Liver (tissue), 8 donors: ENCODE measurements at regions not wholly inside any gene's neighbourhood (a gene's known extent, or its start where the extent isn't known, plus 50 kb on each side); places are given as distances from the start of the nearest gene placed in this dataset.

ENCODE experiments used
- DNase-seq: peaks from one replicate; pipeline ENCODE4 v3.0.0-alpha.2; 2017; ENCODE audit warnings: low spot score
- H3K27ac ChIP-seq, 2 donors: one replicate each; pipeline ENCODE4 v1.7.0; 2013; ENCODE audit warnings: inconsistent platforms in 2 of 2, low read length in 2 of 2, control low read depth in 1 of 2, low read depth in 1 of 2, mild to moderate bottlenecking in 1 of 2
- H3K27me3 ChIP-seq, 4 donors: one replicate each; pipeline versions ENCODE4 v1.6.1 to v1.7.0; 2013; ENCODE audit warnings: low read length in 3 of 4, inconsistent platforms in 1 of 4, mild to moderate bottlenecking in 1 of 4, moderate library complexity in 1 of 4; ENCODE audit not compliant: control insufficient read depth in 4 of 4, insufficient read depth in 4 of 4
- H3K36me3 ChIP-seq, 4 donors: one replicate each; pipeline versions ENCODE4 v1.6.1 to v1.7.0; 2013; ENCODE audit warnings: low read length in 3 of 4, mild to moderate bottlenecking in 3 of 4, low read depth in 1 of 4, moderate library complexity in 1 of 4; ENCODE audit not compliant: control insufficient read depth in 4 of 4, insufficient read depth in 3 of 4
- H3K4me1 ChIP-seq, 4 donors: one replicate each; pipeline versions ENCODE4 v1.6.1 to v1.7.0; 2013; ENCODE audit warnings: low read length in 3 of 4, mild to moderate bottlenecking in 3 of 4, moderate library complexity in 1 of 4; ENCODE audit not compliant: control insufficient read depth in 4 of 4, insufficient read depth in 4 of 4
- H3K4me3 ChIP-seq, 3 donors: one replicate each; pipeline versions ENCODE4 v1.6.1 to v1.7.0; 2013; ENCODE audit warnings: low read length in 3 of 3, control low read depth in 1 of 3, low read depth in 1 of 3, mild to moderate bottlenecking in 1 of 3
- H3K9ac ChIP-seq, 2 donors: one replicate each; pipeline ENCODE4 v1.7.0; 2013; ENCODE audit warnings: low read length in 2 of 2, mild to moderate bottlenecking in 2 of 2, moderate library complexity in 2 of 2, control low read depth in 1 of 2, low read depth in 1 of 2
- H3K9me3 ChIP-seq, 4 donors: one replicate each; pipeline versions ENCODE4 v1.6.1 to v1.7.0; 2013; ENCODE audit warnings: low read length in 3 of 4; ENCODE audit not compliant: control insufficient read depth in 4 of 4
- CTCF ChIP-seq: fragments of 150-350 bp; IDR thresholded peaks from 2 replicates; pipeline ENCODE4 v1.5.1; 2017; ENCODE audit warnings: improper control_type of control experiment, low read depth, low read length; ENCODE audit not compliant: missing input control
- EGR1 ChIP-seq, 2 donors: IDR thresholded peaks; 2 replicates each; pipeline ENCODE4 v1.6.1; 2016 to 2018; ENCODE audit warnings: antibody characterized with exemption in 2 of 2, low read depth in 2 of 2
- FOXA1 ChIP-seq: IDR thresholded peaks from 2 replicates; pipeline ENCODE4 v1.6.1; 2016; ENCODE audit warnings: antibody characterized with exemption
- FOXA2 ChIP-seq: IDR thresholded peaks from 2 replicates; pipeline ENCODE4 v1.6.1; 2016; ENCODE audit warnings: antibody characterized with exemption
- GABPA ChIP-seq, 2 donors: IDR thresholded peaks in 1 of 2; conservative IDR thresholded peaks in 1 of 2; 2 replicates each; pipeline ENCODE4 v1.6.1; 2016; ENCODE audit warnings: antibody characterized with exemption in 2 of 2, mild to moderate bottlenecking in 1 of 2, moderate library complexity in 1 of 2
- HNF4A ChIP-seq, 2 donors: conservative IDR thresholded peaks; 2 replicates each; pipeline ENCODE4 v1.6.1; 2016; ENCODE audit warnings: antibody characterized with exemption in 2 of 2, mild to moderate bottlenecking in 2 of 2
- HNF4G ChIP-seq: IDR thresholded peaks from 2 replicates; pipeline ENCODE4 v1.6.1; 2016; ENCODE audit warnings: antibody characterized with exemption
- MAX ChIP-seq: IDR thresholded peaks from 2 replicates; pipeline ENCODE4 v1.6.1; 2016; ENCODE audit warnings: antibody characterized with exemption
- NR2F2 ChIP-seq: IDR thresholded peaks from 2 replicates; pipeline ENCODE4 v1.6.1; 2016; ENCODE audit warnings: antibody characterized with exemption
- RAD21 ChIP-seq, 2 donors: IDR thresholded peaks; 2 replicates each; pipeline ENCODE4 v1.6.1; 2016; ENCODE audit warnings: antibody characterized with exemption in 2 of 2, mild to moderate bottlenecking in 2 of 2
- REST ChIP-seq: IDR thresholded peaks from 2 replicates; pipeline ENCODE4 v1.6.1; 2016; ENCODE audit warnings: antibody characterized with exemption, mild to moderate bottlenecking
- RXRA ChIP-seq, 2 donors: IDR thresholded peaks; 2 replicates each; pipeline ENCODE4 v1.6.1; 2017 to 2018; ENCODE audit warnings: antibody characterized with exemption in 2 of 2, mild to moderate bottlenecking in 1 of 2
- SP1 ChIP-seq: IDR thresholded peaks from 2 replicates; pipeline ENCODE4 v1.6.1; 2018; ENCODE audit warnings: antibody characterized with exemption, mild to moderate bottlenecking
- TAF1 ChIP-seq: conservative IDR thresholded peaks from 2 replicates; pipeline ENCODE4 v1.6.1; 2016; ENCODE audit warnings: antibody characterized with exemption, mild to moderate bottlenecking
- YY1 ChIP-seq: IDR thresholded peaks from 2 replicates; pipeline ENCODE4 v1.6.1; 2016; ENCODE audit warnings: antibody characterized with exemption, mild to moderate bottlenecking
- ZBTB33 ChIP-seq: IDR thresholded peaks from 2 replicates; pipeline ENCODE4 v1.6.1; 2016; ENCODE audit warnings: antibody characterized with exemption
- WGBS: extraction: QIAGEN DNeasy Blood & Tissue Kit; methylation state at CpG from one replicate; pipeline ENCODE4 v1.1.7; 2013; 5-methylcytosine and 5-hydroxymethylcytosine counted together
- TF ChIP-seq, protein P1 (sequence below): IDR thresholded peaks from 2 replicates; pipeline ENCODE4 v1.6.1; 2016; ENCODE audit warnings: antibody characterized with exemption
- donor health status: healthy.
- donor health status: healthy.
- donor health status: healthy.
- donor health status: healthy.
- donor health status: healthy.

DNA sequence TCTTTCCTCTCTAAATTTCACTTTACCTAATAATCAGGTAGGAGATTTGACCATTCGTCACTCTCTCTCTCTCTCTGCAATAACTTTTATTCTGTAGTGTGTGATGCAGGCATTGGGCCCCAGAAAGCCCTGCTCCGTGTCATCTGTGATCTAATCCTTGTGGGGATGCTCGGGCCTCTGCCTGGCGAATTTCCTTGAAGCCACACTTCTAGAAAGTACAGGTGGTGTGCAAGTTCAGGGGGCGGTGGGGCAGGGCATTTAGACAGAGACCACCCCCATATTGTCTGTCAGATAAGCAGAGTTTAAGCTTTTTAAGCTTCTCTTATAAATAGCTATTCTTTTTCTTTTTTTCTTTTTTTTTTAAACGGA lies 53.4 kb upstream of the GPR12 start:
- peaks cover 0 to 5% (median 0%) of the 10 kb centered on the region in 4 donors for H3K27me3 ChIP-seq
- no peak for DNase-seq
- H3K36me3 ChIP-seq: no peaks in the 10 kb centered on the region
- H3K4me1 ChIP-seq: no peaks in the 10 kb centered on the region
- H3K4me3 ChIP-seq: no peak overlapping the region
- H3K27ac ChIP-seq: no peak overlapping the region
- no peak overlapping the region for H3K9ac ChIP-seq
- WGBS: 73% methylated on average over 6 of the region's 6 CpGs
- TF ChIP-seq RXRA (IDR thresholded peaks at IDR 0.05) (no peak), TAF1 (no peak), HNF4G (no peak), YY1 (no peak), HNF4A (conservative IDR thresholded peaks at IDR 0.05) (no peak)
- H3K9me3 ChIP-seq: no peaks in the 10 kb centered on the region

DNA sequence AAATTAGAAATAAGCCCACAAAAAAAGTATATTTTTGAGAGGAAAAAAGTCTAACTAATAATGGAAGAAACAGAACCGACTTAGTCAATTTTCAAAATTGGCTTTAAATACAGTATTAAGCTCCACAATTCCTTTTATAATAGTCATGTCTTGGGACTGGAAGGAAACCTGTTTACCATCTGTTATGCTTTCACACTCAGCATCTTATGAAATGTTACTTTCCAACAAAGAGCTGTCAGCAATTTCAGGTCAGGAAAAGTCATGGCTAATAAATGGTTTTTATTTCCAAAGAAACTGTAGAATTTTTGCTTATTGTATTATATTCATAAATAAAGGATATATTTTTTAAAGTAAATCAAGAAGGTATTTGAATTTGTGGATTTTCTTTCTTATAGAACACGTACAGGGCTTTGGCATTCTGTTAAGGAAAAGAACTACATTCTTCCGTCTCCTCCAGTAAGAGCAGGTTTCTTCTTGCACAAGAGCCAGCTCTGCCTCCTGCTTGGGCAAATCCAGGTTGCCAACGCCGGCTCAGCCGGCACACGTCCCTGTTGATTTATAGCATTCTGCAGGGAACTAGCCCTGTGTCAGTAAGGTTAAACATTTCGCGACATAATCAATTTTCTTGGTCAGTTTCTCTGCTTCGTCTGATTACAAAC lies 52.9 kb upstream of the GPR12 start:
- H3K4me1 ChIP-seq: no peaks in the 10 kb centered on the region
- H3K9ac ChIP-seq: no peak overlapping the region
- no peak overlapping the region for H3K4me3 ChIP-seq
- no peak for DNase-seq
- H3K27me3 ChIP-seq: peaks cover 0 to 5% (median 0%) of the 10 kb centered on the region in 4 donors
- 59% methylated on average over 10 of the region's 10 CpGs for whole genome bisulfite sequencing
- no peak for TF ChIP-seq FOXA2
- TF ChIP-seq GABPA (IDR thresholded peaks at IDR 0.05 in 1 of 2, conservative IDR thresholded peaks at IDR 0.05 in 1 of 2): no peak
- no peak for TF ChIP-seq HNF4A (conservative IDR thresholded peaks at IDR 0.05)
- no peak for TF ChIP-seq RAD21 (IDR thresholded peaks at IDR 0.05)
- TF ChIP-seq REST: no peak
- no peak for TF ChIP-seq RXRA (IDR thresholded peaks at IDR 0.05)
- no peak for TF ChIP-seq MAX
- TF ChIP-seq TAF1: no peak
- TF ChIP-seq HNF4G: no peak
- TF ChIP-seq EGR1 (IDR thresholded peaks at IDR 0.05; ENCODE audit: low read depth in 2 of 2): no peak
- no peak for TF ChIP-seq NR2F2
- no peak for TF ChIP-seq SP1
- TF ChIP-seq, protein P1, sequence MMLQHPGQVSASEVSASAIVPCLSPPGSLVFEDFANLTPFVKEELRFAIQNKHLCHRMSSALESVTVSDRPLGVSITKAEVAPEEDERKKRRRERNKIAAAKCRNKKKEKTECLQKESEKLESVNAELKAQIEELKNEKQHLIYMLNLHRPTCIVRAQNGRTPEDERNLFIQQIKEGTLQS: no peak
- no peak for TF ChIP-seq CTCF
- no peak for TF ChIP-seq ZBTB33
- no peak for TF ChIP-seq YY1
- no peak for TF ChIP-seq FOXA1
- H3K9me3 ChIP-seq: no peaks in the 10 kb centered on the region
- H3K27ac ChIP-seq: no peak overlapping the region
- H3K36me3 ChIP-seq: no peaks in the 10 kb centered on the region
